Erythroblast (primary cell): ENCODE measurements at regions not wholly inside any gene's neighbourhood (a gene's known extent, or its start where the extent isn't known, plus 50 kb on each side); places are given as distances from the start of the nearest gene placed in this dataset.

ENCODE experiments used
- DNase-seq, 2 experiments: peaks; one replicate each; lab custom pipeline; 2025; lab: John Stamatoyannopoulos, UW
- GATA1 ChIP-seq: IDR thresholded peaks from 2 replicates; pipeline ENCODE4 v1.6.1; 2011; ENCODE audit warnings: low read depth, mild to moderate bottlenecking, control low read depth, low read length, moderate library complexity
- POLR2A ChIP-seq: IDR thresholded peaks from 2 replicates; pipeline ENCODE4 v1.6.1; 2011; ENCODE audit warnings: mild to moderate bottlenecking, low read length

DNA sequence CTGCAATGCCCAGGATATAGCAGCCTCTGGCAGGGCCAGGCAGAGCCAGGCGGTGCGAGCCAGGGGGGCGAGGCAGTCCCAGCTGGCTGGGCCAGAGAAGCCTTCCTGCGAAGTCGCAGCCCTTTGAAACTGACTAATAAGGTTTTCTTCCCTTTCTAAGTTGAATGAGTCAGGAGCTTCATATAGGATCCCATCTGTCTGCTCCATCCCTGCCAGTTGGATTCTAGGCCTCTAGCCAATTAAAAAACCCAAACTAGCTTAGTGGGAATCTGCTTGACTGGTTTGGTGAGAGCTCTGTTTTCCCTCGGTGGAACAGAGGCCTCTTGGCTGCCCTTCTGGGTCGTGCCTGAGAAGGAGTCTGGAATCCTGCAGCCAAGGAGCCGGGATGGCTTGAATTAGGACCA, 70.1 kb upstream of the RAPGEF1 start:
- no peak for TF ChIP-seq GATA1
- TF ChIP-seq POLR2A, result no peak
- DNase-seq, result no peak

DNA sequence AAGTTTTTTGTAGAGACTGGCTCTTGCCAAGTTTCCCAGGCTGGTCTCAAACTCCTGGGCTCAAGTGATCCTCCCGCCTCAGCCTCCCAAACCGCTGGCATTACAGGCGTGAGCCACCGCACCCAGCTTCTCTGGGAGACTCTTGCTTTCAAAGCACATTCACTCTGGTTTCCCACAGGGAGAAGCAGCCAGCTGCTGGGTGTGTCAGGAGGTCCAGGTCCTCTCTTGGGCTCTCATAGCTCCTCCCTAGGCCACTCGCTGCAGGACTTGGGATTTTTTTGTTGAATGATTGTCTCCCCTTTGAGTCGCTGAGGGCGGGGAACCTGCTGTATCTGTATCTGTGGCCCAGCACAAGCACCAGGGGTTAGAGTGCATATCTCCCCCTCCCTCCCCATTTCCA, 68.4 kb upstream of the RAPGEF1 start:
- no peak for TF ChIP-seq GATA1
- no peak for TF ChIP-seq POLR2A

DNA sequence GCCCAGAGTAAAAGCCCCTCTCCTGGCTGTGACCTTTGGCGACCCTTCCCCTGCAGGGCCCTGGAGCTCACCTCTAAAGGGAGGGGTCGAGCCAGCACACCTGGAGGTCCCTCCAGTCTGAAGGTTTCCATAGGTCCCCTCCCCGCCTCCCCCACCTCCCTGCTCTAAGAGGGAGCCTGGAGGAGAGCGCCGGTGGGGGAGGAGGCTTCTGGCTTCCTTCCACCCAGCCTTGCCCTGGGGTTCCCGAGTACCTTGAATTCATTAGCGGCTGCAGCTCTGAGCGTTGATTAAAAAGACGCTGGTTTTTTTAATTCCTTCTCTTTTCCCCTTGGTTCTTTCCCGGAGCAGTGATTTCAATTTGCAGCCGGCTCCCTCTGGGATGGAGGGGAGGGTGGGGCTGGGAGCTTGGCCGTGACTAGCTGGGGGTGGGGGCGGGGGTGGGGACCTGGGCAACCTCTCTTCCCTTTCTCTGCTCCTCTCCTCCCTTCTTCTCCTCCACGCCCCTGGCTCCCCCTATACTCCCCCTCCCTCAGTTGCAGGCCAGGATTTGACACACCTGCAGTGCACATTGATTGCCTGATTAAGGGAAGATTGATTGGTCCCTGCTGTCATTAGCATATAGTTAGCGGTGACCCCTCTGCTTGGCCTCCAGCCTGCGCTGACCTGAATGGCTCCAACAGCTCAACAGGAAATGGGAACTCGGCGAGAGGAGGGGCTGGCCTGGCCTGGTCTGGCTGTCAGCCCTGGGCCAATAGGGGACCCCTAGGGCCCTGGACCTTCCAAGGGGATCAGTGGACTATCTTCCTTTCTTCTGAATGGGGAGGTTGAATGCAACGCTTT, 67.5 kb upstream of the RAPGEF1 start:
- no peak for TF ChIP-seq POLR2A
- no peak for TF ChIP-seq GATA1
- no peak for DNase-seq

More for the DNA sequence above, 68.4 kb upstream of the RAPGEF1 start:
- DNase-seq, result no peak

DNA sequence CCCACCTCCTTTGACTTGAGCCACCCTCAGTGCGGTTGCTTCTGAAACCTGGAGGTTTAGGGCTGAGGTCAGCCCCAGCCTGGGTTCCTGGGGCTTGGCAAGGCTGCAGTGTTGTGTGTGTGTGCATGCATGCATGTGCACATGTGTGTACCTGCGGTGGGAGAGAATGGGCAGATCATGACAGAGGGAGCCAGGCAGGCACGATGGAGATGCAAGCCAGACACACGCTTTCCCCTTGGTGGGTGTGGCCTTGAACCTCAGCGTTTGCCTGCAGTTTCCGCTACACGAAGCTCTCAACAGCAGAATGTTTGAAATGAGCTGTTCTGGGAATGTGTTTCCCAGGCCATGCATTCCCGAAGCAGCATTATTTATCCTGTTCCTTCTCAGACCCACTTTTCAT, 65.9 kb upstream of the RAPGEF1 start:
- no peak for TF ChIP-seq POLR2A
- TF ChIP-seq GATA1, result no peak
- no peak for DNase-seq

DNA sequence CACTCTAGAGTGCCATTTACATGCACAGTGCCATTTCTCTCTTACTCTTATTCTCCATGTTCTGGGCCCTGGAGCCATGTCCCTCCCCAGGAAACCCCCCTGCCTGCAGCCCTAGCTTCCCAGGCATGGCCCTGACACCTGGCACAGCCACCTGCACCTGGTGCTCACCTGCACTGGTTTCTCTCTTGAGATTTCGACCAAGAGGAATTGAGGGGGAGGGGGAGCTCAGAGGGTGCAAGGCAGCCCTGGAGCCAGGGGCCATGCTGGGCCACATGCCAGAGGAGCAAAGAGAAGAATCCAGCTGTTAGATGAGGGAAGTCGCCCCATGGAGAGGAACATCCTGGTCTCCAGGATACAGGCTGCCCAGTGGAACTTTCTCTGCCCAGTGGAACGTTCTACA, 65.0 kb upstream of the RAPGEF1 start:
- TF ChIP-seq GATA1 (no peak), POLR2A (no peak)
- DNase-seq, result no peak

DNA sequence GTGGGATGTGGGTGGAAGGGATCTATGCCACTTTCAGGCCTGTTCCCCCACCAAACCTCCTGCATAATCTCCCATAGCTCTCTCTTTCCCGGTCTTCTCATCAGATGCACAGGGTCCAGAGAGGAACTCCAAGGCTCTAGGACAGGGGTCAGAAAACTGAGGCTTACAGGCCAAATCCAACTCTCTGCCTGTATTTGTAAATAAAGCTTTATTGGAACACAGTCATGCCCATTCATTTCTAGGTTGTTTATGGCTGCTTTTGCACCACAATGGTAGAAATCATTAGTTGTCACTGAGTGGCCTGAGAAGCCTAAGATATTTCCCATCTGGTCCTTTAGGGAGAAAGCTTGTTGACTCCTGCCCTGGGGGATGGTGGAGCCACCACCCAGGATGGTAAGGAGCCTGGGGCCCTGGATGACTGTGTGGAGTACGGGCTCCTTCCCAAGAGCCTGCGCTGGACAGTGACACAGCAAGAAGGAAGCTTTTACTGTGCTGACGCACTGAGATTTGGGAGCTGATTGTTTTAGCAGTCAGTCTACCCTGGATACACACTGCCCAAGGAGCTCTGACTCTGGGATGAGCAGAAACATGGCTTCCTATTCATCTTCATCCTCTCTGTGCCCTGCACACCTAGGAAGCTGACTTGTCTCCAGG, 64.0 kb upstream of the RAPGEF1 start:
- no peak for DNase-seq
- no peak for TF ChIP-seq GATA1
- no peak for TF ChIP-seq POLR2A

DNA sequence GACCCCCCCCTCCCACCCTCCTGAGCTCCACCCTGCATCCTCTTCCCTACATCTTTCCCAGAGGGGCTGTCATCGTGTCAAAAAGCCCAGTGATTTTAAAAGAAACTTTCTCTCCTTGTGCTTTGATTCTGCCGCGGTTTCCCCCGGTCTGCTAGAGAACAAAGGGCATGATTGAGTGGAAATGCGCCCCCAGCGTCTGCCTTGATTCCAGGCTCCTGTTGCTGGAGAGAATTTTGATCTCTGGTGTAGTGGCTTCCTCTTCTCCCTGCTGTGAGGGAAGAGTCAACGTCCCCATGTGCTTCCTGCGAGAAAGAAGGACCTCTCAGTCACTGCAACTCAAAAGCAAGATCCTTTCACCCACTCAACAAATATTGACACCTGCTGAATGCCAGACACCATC, 61.9 kb upstream of the RAPGEF1 start:
- no peak for TF ChIP-seq POLR2A
- no peak for TF ChIP-seq GATA1
- no peak for DNase-seq

DNA sequence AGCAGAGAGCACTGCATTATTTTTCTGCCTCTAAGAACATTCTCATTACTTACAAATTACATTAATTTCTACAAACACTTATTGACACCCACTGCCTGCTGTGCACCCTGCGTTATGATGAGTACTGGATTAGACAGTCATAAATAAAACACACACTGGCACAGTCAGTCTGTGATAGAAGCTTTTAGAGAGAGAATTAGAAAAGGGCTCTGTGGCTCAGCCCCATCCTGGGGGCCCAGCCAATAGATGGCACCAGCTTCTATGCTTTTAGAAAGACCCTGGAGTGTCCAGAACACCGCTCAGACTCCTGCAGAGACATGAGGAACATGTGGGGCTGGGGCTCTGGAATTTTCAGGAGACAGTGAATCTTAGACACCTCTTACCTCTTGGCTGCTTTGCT, 61.0 kb upstream of the RAPGEF1 start:
- DNase-seq, result no peak
- TF ChIP-seq GATA1, result no peak
- no peak for TF ChIP-seq POLR2A

DNA sequence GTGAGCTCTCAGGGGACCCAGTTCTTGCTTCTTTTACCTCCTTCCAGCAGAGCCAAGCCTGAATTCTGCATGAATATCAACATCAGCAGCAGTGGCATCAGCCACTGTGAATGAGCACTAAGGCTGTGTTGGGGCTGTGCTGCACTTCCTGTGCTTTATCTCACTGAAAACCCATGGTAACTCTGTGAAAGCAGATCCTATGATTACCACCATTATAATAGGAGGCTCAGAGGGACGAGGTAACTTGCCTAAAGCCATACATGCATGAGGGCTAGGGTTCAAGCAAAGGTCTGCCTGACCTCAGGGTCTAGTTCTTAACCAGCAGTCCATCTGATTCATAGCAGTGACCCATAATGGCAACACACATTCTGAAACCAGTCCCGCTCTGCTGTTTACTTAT, 60.5 kb upstream of the RAPGEF1 start:
- DNase-seq, result no peak
- TF ChIP-seq GATA1 (no peak), POLR2A (no peak)

DNA sequence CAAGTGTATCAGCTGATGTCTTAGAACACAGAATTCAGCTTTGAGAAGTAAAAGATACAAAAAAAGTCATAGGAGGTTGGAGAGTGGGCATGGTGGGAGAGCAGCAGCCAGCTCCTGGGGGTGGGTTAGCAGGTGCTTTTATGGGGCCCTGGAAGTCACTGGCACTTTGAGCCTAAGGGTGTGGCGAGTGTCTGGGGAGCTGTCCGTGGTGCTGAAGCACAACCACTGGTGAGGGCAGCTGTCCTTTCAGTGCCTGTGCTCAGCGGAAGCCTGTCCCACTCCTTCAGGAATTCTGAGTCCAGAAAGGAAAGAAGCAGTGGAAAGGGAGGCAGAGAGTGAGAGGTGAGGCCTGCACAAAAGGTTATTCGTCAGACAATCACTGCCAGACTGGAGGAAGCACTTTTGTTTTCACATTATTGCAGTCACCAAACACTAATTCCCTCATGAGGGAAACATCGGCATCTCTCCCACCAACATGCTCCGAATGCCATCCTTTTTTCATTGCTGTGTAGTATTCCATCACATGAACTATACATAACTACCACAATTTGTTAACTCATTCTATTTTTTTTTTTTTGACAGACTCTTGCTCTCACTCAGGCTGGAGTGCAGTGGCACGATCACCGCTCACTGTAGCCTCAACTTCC, 59.4 kb upstream of the RAPGEF1 start:
- TF ChIP-seq POLR2A, result no peak
- no peak for TF ChIP-seq GATA1
- peak; percentile 48 to 67 for DNase-seq

DNA sequence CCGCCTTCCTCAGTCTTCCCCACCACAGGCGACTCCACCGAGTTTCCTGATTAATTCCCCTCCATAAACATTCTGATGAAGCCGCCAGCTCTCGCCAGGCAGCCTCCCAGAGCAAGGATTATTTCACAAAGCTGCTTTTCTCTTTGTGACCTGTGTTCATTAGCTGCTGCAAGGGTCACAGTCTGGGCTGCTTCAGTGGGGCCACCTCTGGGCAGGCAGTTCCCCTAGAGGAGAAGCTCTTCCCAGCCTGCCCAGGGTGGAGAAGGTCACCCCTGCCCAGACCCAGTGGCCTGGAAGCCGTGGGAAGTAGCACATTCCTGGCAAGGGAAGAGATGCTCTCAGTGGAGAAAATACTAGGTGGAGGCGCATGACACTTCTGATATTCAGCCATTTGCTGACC, 58.4 kb upstream of the RAPGEF1 start:
- TF ChIP-seq POLR2A, result no peak
- TF ChIP-seq GATA1, result no peak
- DNase-seq, result no peak

DNA sequence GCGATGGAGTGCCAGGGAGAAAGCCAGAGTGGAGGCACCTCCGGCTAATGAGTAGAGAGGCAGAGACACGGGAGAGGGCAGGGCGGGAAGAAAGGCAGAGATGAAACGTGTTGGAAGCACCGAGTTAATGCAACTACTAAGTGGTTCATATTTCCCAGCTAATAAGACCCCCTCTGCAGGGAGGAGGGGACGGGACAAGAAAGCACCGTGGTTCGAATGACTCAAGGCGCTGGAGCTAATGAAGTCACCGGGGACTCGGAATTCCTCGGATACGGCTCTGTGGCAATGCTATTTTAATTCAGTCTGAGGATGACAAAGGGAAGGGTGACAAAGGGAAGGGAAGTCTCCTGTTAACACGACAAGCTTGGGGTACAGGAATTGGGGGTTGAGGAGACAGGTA, 54.5 kb upstream of the RAPGEF1 start:
- TF ChIP-seq POLR2A, result no peak
- TF ChIP-seq GATA1, result no peak
- DNase-seq, result no peak

DNA sequence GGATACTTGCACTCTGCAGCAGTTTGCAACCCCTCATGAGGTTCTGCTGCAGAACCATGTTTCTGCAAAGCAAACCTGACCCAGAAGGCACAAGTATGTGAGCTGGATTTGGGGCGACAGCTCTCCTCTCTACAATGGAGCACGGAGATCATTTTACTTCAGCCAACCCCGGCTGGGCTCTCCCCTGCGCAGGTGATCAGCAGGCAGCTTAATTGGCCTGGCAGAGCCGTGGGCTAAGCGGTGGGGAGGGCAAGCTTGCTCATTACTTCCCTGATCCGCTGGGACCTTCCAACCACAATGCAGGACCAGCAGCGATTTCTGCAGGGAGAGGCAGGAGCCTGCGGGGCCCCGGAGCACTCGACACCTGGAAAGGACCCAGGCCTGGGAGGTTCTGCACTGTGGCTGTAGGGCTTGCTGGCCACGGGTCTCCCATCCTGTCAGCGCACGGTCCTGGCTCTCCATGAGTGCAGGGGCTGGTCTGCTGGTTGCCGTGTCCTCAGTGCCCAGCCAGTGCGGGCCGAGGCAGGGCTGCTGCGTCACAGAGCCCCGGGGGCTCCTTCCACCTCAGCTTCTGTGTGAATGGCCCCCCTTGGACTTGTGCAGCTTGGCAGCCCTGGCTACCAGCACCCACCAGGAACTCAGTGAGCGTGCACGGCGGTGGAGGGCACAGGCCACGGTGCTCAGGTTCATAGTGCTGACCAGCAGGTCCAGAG, 51.8 kb upstream of the RAPGEF1 start:
- TF ChIP-seq GATA1 (no peak), POLR2A (no peak)
- no peak for DNase-seq
